Effector CD8-positive, alpha-beta T cell (primary cell): ENCODE measurements at regions not wholly inside any gene's neighbourhood (a gene's known extent, or its start where the extent isn't known, plus 50 kb on each side); places are given as distances from the start of the nearest gene placed in this dataset.
"Not testable (repeated sequence)": the region's sequence is repeated elsewhere in the genome, so short reads cannot be mapped to it uniquely, and the experiment has no call there.

Experiments
- DNase-seq: peaks from one replicate; lab custom pipeline; 2025; lab: John Stamatoyannopoulos, UW

GRCh38 chr12:93978553-93978952, 169.8 kb upstream of the PLXNC1 start:
- DNase-seq = no peak

GRCh38 chr12:93979189-93979588, 169.2 kb upstream of the PLXNC1 start:
- no peak for DNase-seq

- DNase-seq = no peak
Observed at GRCh38 chr12:93980711-93981110, 167.7 kb upstream of the PLXNC1 start.

- DNase-seq = no peak
Observed at GRCh38 chr12:93981411-93981810, 167.0 kb upstream of the PLXNC1 start.

- no peak for DNase-seq
Observed at GRCh38 chr12:93982771-93983315, 165.5 kb upstream of the PLXNC1 start.

- no peak for DNase-seq
Observed at GRCh38 chr12:93984005-93984404, 164.4 kb upstream of the PLXNC1 start.

DNA sequence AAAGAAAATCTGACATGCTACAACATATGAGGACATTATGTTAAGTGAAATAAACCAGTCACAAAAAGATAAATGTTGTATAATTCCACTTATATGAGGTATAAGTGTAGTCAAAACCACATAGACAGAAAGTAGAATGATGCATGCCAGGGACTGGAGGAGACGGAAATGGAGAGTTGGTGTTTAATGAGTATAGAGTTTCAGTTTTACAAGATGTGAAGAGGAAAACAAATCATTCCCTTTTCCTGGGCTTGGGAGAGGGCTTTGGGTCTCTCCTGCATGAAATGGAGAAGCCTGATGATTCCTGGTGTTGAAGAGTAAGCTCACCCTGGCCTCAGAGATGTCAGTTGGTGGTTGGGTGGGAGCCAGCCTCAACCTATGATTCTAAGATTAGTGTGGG, 158.4 kb upstream of the PLXNC1 start:
- DNase-seq = no peak

GRCh38 chr12:93990832-93991803, 157.3 kb upstream of the PLXNC1 start:
- DNase-seq = no peak

GRCh38 chr12:93991829-93992461, 156.4 kb upstream of the PLXNC1 start:
- no peak for DNase-seq

DNA sequence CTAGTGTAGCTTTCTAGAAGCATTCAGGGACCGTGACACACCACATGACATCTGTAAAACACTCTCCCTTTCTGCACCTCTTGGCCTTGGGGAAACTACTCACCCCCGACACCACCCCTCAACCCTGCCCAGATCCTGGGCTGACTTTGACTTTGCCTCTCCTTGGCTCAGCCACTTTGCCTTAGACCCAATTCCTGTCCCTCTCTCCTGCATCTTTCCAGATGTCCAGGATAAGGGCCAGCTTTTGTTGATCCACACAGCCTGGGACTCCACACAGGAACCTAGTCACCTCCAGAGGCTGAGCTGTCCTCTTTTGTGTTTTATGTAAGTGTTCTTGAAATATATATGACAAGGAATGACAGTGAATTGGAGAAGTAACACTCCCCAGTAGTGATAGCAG, 153.7 kb upstream of the PLXNC1 start:
- no peak for DNase-seq

DNA sequence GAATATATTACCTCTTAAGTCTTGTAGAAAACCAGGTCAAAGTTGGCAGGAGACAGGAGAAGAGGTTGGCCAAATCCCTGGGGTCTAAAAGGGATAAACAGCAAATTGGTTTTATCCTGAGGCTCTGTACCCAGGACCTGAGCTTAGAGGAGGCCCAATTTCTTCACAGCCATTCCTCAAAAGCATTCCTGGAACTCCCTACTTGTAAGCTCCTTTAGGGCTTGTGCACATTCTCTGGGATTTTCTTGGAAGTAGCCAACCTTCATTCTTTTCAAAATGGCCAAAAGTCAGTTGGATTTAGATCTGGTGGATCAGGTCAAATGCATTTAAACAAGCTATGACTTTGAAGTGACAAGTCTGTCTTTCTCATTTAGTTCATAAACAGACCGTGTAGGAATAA, 152.1 kb upstream of the PLXNC1 start:
- no peak for DNase-seq

GRCh38 chr12:94001691-94002090, 146.7 kb upstream of the PLXNC1 start:
- DNase-seq = no peak

- not testable (repeated sequence) for DNase-seq
Observed at GRCh38 chr12:94002925-94003324, 145.5 kb upstream of the PLXNC1 start.

GRCh38 chr12:94007833-94008232, 140.5 kb upstream of the PLXNC1 start:
- peak; percentile 10 for DNase-seq

GRCh38 chr12:94010307-94010706, 138.1 kb upstream of the PLXNC1 start:
- DNase-seq = no peak

DNA sequence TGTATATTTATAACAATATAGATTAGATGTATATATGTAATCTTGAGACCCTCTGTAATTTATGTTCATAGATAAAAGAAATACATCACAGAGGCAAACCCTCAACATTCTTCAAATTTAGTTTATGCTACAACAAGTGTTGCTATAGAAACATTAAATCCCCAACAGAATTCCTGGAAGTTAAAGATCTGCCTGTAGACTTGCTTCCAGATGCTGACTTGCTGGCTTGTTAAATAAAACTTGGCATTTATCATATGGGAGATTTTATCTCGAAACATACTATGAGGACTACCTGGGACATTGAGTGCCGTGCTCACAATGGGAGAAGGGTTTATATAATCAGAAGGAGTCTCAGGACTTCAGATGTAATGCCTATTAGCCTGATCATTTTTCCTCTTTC, 136.3 kb upstream of the PLXNC1 start:
- no peak for DNase-seq

- DNase-seq = no peak
Observed at GRCh38 chr12:94012590-94012989, 135.8 kb upstream of the PLXNC1 start.

- not testable (repeated sequence) for DNase-seq
Observed at GRCh38 chr12:94017247-94017646, 131.1 kb upstream of the PLXNC1 start.

DNA sequence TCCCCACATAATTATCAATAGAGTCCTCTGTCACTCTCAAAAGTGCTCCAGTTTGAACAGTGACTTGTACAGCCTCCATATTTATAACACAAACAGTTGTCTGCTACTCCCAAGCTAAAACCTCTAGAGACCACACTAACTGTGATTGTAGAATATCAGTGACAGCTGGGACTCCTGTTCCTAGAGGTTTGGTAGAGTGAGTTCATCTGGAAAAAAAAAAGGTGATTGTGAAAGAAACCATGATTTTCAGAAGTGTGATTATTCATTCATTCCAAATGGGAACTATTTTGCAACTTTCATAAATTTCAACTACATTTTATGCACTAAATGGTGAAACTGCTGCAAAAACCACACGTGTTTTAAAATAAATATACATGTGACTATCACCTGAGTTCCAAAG, 128.0 kb upstream of the PLXNC1 start:
- DNase-seq = no peak

DNA sequence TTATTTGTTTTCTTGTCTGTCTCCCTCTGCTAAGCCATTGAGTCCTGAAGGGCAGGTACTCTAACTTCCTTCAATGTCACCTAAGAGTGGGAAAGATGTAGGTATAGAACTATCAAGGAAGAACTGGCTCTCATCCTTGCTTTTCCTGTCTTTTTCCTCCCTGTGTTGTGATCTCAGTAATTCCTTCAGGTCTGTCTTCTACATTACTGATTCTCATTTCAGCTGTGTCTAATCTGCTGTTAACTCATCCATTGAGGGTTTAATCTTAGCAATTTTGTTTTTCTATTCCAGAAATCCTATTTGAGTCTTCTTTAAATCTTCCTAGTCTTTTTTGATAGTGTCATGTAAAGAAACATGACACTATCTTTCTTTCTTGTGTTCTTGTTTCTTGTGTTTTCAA, 124.5 kb upstream of the PLXNC1 start:
- DNase-seq = no peak

- no peak for DNase-seq
Observed at GRCh38 chr12:94025068-94025467, 123.3 kb upstream of the PLXNC1 start.

DNA sequence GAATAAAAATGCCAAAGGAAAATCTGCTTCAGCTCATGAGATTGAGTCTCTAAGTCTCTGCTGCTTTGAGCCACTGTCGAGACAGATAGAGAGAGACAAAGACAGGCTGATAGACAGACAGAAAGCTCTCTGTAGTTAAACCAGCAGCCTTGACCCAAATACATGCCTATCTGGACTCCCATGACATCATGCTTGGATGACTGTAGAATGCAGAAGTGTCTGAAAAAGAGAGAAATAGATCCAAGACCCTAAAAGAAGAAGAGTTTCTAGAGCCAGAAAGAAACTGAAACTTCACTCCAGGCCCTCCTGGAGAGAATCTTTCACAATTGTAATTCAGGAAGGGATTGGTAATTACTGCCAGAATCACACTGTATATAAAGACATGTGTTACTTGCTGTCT, 122.6 kb upstream of the PLXNC1 start:
- DNase-seq = no peak

GRCh38 chr12:94026596-94026995, 121.8 kb upstream of the PLXNC1 start:
- no peak for DNase-seq
